ENCODE measurements at regions not wholly inside any gene's neighbourhood (a gene's known extent, or its start where the extent isn't known, plus 50 kb on each side); places are given as distances from the start of the nearest gene placed in this dataset.

- Histone ChIP-seq H3K4me1 (ENCODE audit: insufficient read depth, low read length, poor library complexity, severe bottlenecking) (peaks cover 12% of the 10 kb centered on the region), H3K4me2 (ENCODE audit: low read depth, low read length, poor library complexity, severe bottlenecking) (no peak overlapping the region), H3K9me2 (replicated peaks; ENCODE audit: low read depth, low read length) (no peaks in the 10 kb centered on the region), H3F3A (ENCODE audit: low read depth) (no peaks in the 10 kb centered on the region), H3K9me3 (ENCODE audit: insufficient read depth, low read depth, low read length) (no peaks in the 10 kb centered on the region), H3K9ac (ENCODE audit: low read depth, low read length, poor library complexity, severe bottlenecking) (no peak overlapping the region), H2AFZ (ENCODE audit: low read length) (no peak overlapping the region), H3K79me2 (ENCODE audit: insufficient read depth, low read length) (no peaks in the 10 kb centered on the region), H3K27me3 (ENCODE audit: insufficient read depth, low read length, poor library complexity, severe bottlenecking) (no peaks in the 10 kb centered on the region), H4K20me1 (ENCODE audit: insufficient read depth, low read length, poor library complexity, severe bottlenecking) (no peaks in the 10 kb centered on the region), H3K4me3 (ENCODE audit: low read length, poor library complexity, severe bottlenecking) (no peak overlapping the region), H3K36me3 (ENCODE audit: insufficient read depth, low read length) (no peaks in the 10 kb centered on the region)
- TF ChIP-seq CTCF (conservative IDR thresholded peaks at IDR 0.05; ENCODE audit: low read length) (no peak), EZH2phosphoT487 (IDR thresholded peaks at IDR 0.05; ENCODE audit: borderline replicate concordance) (no peak)
These were observed 105.9 kb downstream of the OTOL1 start for GRCh38 chr3:161602475-161602874.

- H3K4me2 ChIP-seq (ENCODE audit: low read depth, low read length, poor library complexity, severe bottlenecking) = no peak overlapping the region
- H3K9me3 ChIP-seq (ENCODE audit: insufficient read depth, low read depth, low read length) = no peaks in the 10 kb centered on the region
- peaks cover 12% of the 10 kb centered on the region for H3K4me1 ChIP-seq (ENCODE audit: insufficient read depth, low read length, poor library complexity, severe bottlenecking)
- TF ChIP-seq EZH2phosphoT487 (IDR thresholded peaks at IDR 0.05; ENCODE audit: borderline replicate concordance) (no peak), CTCF (conservative IDR thresholded peaks at IDR 0.05; ENCODE audit: low read length) (no peak)
- H3K79me2 ChIP-seq (ENCODE audit: insufficient read depth, low read length) = no peaks in the 10 kb centered on the region
- H3K36me3 ChIP-seq (ENCODE audit: insufficient read depth, low read length) = no peaks in the 10 kb centered on the region
- H3K9ac ChIP-seq (ENCODE audit: low read depth, low read length, poor library complexity, severe bottlenecking) = no peak overlapping the region
- no peak overlapping the region for H3K4me3 ChIP-seq (ENCODE audit: low read length, poor library complexity, severe bottlenecking)
- H3F3A ChIP-seq (ENCODE audit: low read depth) = no peaks in the 10 kb centered on the region
- no peaks in the 10 kb centered on the region for H3K27me3 ChIP-seq (ENCODE audit: insufficient read depth, low read length, poor library complexity, severe bottlenecking)
- no peak overlapping the region for H2AFZ ChIP-seq (ENCODE audit: low read length)
- H3K9me2 ChIP-seq (replicated peaks; ENCODE audit: low read depth, low read length) = no peaks in the 10 kb centered on the region
- no peaks in the 10 kb centered on the region for H4K20me1 ChIP-seq (ENCODE audit: insufficient read depth, low read length, poor library complexity, severe bottlenecking)
These were observed 106.3 kb downstream of the OTOL1 start for GRCh38 chr3:161602918-161603317.

DNA sequence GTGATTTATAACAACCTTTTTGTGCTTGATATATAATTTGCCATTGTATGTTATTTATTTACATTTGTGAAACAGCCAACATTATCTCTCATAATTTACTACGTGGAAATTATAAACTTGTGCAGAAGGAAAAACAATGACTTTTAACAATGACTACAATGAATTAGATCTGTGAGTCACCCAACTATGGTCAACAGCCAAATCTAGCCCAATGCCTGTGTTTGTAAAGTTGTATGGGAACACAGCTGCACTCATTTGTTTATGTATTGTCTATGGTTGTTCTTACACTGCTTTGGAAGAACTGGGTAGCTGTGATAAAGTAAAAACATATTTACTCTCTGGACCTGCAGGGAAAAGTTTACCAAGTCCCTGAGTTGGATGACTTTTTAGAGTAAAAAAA, 110.4 kb downstream of the OTOL1 start:
- Histone ChIP-seq H3K9me2 (replicated peaks; ENCODE audit: low read depth, low read length) (no peaks in the 10 kb centered on the region), H4K20me1 (ENCODE audit: insufficient read depth, low read length, poor library complexity, severe bottlenecking) (no peaks in the 10 kb centered on the region)

More for the DNA sequence above, 110.4 kb downstream of the OTOL1 start:
- TF ChIP-seq CTCF (conservative IDR thresholded peaks at IDR 0.05; ENCODE audit: low read length) = no peak
- TF ChIP-seq EZH2phosphoT487 (IDR thresholded peaks at IDR 0.05; ENCODE audit: borderline replicate concordance) = no peak
- H2AFZ ChIP-seq (ENCODE audit: low read length) = no peak overlapping the region
- peaks cover 6% of the 10 kb centered on the region; the same call in 1 of the 2 replicates for H3K9me3 ChIP-seq (ENCODE audit: insufficient read depth, low read depth, low read length)
- H3K36me3 ChIP-seq (ENCODE audit: insufficient read depth, low read length) = no peaks in the 10 kb centered on the region
- H3K4me1 ChIP-seq (ENCODE audit: insufficient read depth, low read length, poor library complexity, severe bottlenecking) = no peaks in the 10 kb centered on the region
- H3K4me3 ChIP-seq (ENCODE audit: low read length, poor library complexity, severe bottlenecking) = no peak overlapping the region
- no peak overlapping the region for H3K4me2 ChIP-seq (ENCODE audit: low read depth, low read length, poor library complexity, severe bottlenecking)
- no peaks in the 10 kb centered on the region for H3F3A ChIP-seq (ENCODE audit: low read depth)
- H3K27me3 ChIP-seq (ENCODE audit: insufficient read depth, low read length, poor library complexity, severe bottlenecking) = no peaks in the 10 kb centered on the region
- H3K79me2 ChIP-seq (ENCODE audit: insufficient read depth, low read length) = no peaks in the 10 kb centered on the region
- H3K9ac ChIP-seq (ENCODE audit: low read depth, low read length, poor library complexity, severe bottlenecking) = no peak overlapping the region

All from Loucy (cell line).